NCI-H2081 treated with DMSO at 0.1 percent for 48 hours (cell line): ENCODE measurements at regions not wholly inside any gene's neighbourhood (a gene's known extent, or its start where the extent isn't known, plus 50 kb on each side); places are given as distances from the start of the nearest gene placed in this dataset.
"Not testable (repeated sequence)": the region's sequence is repeated elsewhere in the genome, so short reads cannot be mapped to it uniquely, and the experiment has no call there.

Experiments
- DNase-seq: peaks from one replicate; lab custom pipeline; 2025; lab: John Stamatoyannopoulos, UW

DNA sequence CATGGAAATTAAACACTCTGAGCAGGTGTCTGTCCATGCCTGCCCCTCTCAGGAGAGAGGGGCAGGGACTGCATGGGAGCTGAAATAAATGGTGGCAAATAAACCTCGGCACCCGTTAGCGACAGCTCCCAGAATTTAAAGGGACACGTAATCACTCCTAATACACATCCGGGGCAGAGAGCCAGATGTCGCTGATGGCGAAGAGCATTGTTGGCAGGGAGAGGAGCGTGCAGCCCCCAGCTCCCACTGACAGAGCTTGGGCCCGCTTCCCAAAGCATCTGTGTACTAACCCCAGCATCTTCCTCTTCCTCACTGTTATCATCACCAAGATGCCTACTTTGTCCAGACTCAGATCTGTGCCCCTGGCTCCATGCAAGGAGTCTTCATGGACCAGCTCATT, 85.8 kb downstream of the IRX5 start:
- DNase-seq: no peak

DNA sequence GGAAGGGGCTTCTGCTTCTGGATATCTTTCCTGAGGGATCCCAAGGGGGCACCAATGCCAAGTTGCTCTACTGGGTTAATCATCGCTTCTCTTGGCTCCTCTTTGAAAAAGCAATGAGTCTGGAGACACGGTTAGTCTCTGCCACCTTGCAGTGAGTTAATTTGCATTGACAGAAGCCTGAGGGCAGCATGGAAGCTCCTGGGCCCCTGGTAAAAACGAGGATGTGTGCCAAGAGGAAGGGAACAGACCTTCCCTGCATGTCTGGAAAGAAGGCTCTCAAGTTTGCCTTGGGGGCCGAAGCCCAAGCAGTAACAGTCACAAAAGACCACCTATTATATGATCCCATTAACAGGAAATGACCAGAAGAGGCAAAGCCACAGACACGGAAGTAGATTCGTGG, 86.7 kb downstream of the IRX5 start:
- no peak for DNase-seq

DNA sequence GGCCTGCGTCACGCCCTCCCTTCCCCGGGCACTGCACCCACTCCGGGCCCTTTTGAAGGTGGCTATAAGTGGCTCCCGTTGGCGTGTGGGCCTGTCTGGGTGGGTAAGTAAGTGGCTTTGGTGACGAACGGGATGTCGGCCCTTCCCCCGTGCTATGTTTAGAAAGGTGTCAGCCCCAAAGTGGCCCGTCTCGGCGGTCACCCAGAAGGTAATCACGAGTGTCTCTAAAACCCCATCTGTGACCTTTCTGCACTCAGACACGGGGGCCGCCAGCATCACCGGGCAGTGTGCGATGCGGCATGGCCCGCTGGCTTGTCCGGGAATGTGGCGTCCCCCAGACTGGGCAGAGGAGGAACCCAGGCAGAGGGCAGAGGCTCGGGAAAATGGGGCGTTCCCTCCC, 88.2 kb downstream of the IRX5 start:
- no peak for DNase-seq

DNA sequence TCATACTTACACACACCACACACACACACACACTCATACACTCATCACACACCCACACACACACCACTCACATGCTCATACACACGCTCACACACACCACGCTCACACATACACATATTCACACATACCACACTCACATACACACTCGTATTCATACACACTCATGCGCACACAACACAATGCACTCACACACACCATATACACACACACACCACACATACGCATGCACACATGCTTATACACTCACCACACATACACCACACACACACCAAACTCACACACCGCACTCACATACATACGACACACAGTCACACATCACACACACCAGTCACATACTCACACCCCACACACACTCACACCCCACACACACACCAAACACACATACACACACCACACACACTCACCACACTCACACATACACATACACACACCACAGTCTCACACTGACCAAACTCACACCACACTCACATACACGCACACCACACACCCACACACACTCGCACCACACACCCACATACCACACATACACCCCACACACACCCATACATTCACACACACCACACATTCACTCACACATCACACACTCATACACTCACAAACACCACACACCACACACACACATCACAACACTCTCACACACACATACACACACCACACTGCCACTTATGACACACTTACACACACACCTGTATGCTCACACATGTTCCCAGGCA, 88.9 kb downstream of the IRX5 start:
- DNase-seq: no peak

DNA sequence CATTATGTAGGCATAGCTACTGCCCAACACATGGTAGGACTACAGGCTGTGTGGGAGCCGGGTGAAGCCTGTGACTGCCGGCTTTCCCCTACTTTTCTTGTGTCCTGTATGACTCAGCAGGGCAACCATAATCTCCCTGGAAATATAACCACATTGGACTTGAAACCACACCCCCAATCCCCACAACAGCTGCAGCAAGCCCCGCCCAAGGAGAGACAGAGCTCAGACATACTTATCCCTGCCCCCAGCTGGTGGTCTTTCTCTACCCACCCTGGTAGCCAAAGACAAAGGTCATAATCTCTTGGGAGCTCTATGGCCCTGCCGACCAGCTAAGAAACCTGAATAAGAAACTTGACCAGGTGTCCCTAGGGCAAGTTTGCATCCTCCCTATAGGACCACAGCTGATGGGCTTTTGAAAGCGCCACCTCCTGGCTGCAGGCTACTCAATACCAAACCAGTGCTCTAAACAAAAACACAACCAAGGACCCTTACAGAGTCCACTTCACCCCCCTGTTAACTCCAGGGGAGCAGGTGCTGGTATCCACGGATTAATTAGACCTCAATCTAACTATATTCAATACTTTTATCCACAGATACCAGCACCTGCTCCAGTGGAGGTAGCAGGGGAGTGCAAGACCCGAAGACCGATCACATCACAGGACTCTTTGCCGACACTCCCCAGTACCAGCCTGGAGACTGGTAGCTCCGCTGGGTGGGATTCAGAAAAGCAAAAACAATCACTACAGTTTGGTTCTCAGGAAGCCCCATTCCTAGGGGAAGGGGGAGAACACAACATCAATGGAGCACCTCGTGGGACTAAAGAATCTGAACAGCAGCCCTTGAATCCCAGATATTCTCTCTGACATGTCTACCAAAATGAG, 91.2 kb downstream of the IRX5 start:
- DNase-seq: no peak

DNA sequence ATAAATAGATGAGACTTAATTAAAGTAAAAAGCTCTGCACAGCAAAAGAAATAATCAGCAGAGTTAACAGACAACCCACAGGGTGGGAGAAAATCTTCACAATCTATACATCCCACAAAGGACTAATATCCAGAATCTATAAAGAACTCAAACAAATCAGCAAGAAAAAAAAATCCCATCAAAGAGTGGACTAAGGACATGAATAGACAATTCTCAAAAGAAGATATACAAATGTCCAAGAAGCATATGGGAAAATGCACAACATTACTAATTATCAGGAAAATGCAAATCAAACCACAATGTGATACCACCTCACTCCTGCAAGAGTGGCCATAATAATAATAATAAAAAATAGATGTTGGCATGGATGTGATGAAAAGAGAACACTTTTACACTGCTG, 96.6 kb downstream of the IRX5 start:
- not testable (repeated sequence) for DNase-seq

DNA sequence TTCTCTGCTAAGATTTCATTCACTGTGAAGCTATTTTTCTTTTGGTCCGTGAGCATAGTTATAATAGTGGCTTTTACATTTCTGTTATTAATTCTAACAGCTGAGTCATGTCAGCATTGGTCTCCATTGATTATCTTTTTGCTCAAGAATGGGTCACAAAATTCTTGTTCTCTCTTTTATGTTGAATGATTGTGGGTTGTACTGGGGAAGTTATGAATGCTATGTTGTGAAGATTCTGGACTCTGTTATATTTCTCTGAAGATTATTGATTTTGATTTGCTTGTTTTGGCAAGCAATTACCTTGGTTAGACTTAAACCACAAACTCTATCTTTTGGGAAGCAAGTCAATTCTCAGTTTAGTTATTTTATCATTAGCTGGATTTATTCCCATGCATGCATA, 98.8 kb downstream of the IRX5 start:
- no peak for DNase-seq

DNA sequence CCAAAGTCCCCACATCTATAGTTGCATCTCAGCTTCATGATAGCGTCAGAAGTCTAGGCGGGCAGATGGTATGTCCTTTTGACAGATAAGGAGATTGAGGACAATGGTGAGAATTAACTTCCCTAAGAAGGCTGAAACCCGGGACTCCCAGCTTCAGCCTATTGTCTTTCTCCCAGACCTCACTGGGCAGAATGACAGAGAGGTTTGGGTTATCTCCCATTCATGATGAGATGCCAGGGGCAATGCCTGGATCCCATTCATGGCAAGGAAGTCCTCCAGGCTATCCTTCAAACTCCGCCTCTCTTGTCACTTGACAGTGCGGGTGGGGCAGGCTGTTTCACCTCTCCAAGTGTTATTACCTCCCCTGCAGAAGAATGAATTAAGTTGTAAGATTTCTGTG, 100.3 kb downstream of the IRX5 start:
- DNase-seq: no peak

DNA sequence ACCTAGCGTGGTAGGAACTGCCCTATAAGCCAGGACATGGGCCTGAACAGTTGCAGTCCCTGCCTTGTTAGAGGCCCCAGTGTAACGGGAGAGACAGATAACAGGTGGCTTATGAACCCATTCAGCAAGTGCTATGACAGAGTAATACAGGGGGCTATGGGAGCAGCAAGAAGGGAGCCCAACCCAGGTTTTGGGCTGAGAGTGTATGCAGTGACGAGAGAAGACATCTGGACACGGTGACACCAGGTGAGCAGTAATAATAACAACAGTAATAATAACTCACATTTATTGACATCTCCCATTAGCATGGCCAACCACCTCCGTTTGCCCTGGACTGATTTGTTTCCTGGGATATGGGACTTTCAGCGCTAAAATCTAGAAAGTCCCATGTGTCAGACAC, 100.8 kb downstream of the IRX5 start:
- no peak for DNase-seq

DNA sequence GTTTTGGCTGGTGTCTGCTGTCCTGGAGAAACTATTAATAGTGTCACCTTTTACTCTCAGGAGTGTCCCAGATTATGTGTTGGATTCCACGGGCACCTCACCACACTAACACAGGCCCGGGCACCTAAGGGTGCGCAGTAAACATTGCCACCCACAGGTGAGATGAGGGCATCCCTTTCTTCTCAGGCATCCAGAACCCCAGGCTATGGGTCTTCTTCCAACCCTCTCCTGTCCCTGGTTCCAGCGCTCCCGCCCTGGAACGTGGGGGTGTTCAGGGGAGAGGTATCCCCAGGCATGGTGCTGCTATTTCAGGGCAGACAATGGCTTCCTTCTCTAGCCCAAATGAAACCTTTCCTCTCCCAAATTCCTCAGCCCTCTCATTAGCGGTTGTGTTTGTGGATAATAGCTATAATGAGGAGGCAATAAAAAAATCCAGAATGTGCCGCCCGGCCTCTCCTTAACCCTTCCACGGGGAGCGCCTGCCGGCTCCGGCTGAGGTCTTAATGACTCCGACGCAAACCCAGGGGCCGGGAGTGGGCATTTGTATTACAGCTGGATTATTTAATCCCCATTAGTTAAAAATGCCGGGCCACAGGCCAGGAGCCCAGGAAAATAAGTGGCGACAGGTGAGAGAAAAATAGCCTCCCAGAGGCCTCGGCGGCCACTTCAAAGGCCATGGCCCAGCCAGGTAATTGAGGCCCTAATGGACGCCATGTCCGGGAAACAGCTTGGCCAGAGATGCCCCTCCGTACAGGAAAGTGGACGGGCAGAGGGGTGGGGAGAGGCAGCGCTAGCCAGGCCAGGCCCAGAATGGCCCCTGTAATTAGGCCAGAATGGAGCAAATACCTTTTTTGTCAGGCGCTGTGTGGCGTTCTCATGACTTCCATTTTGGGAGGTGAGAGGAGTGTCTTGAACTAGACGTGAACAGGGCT, 102.8 kb downstream of the IRX5 start:
- DNase-seq: no peak

DNA sequence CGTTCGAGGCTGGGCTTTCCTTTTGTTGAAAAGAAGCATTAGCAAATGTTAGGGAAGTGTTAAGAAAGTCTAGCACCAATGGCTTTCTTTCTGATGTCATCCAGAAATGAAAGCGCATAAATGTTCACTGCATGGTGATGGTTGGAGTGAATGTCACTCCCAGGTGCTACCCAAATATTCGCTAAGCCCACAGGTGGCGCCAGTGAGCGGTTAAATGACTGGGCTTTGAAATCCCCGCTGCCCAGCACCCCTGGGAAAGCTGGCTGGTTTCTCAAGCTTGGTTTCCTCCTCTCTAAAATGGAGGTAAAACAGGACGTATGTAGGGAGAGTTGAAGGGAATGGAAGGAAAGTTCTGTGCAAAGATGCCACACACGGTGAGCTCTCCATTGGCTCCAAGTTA, 104.4 kb downstream of the IRX5 start:
- DNase-seq: no peak

DNA sequence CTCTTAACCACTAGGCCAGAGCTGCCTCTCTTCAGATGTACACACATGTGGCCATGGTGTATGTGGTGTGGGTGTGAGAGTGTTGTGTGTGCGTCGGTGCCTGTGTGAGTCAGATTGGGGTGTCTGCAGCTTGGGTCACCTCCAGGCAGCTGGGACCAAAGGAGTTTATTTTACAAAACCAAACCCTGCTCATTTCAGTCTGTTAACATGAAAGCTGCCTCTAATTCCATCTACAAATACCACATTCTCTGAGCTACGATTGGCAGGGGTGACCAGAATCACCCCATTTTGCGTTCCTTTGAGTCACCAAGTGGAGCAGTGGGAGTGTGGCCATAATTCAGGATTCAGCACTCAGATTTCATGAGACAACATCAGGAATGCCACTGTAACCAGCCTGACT, 105.3 kb downstream of the IRX5 start:
- DNase-seq: no peak

DNA sequence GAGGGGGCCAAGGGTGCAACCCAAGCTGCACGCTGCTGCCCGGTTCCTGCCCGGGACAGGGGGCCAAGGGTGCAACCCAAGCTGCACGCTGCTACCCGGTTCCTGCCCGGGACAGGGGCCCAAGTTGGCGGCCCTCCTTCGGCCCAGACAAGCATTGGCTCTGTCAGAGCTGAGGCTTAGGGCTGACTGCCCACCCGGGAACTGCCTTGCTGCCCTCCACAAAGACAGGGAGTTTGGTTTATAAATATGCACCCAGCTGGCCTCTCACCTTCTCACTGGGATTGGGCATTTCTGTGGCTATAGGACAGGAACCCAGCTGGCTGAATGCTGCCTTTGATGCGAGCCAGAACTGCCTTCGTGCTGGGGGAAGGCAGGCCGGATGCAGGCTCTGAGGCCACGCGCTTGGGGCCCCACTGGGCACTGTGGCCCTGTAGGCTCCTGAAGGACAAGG, 105.7 kb downstream of the IRX5 start:
- DNase-seq: no peak

DNA sequence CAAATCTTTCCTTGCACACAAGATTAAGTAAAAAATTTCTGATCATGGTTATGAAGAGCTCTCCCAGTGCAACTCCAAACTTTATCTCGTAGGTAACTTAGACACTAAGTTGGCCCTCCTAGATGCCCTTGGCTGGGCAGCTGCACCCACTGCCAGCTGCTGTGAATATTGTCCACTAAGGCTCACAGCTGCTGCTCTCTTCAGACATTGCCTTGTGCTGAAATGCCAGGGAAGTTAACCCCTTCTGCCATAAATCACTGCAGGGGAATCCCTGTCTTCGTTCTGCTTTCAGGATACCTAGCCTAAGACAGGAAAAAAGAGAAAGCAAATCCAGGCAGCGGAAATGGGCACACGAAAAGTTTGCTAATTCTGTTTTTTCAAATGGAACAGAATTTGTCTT, 106.4 kb downstream of the IRX5 start:
- no peak for DNase-seq

DNA sequence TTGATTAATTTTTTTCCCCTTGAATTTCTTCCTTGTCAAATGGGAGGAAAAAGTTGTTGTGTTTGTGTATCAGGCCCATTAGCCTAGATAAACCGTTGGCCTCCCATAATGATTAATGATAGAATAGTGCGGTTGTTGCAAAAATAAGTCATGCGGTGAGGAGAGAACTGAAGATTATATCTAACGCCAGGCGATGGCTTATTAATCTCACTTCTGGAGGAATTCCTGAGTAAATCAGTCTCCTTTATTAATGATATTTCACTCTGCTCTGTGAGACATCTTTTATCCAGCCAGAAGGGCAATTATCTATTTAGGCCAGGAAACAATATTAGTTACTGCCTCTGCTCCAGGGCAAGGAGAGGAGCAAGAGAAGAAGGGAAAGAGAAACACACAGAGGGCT, 107.3 kb downstream of the IRX5 start:
- no peak for DNase-seq

DNA sequence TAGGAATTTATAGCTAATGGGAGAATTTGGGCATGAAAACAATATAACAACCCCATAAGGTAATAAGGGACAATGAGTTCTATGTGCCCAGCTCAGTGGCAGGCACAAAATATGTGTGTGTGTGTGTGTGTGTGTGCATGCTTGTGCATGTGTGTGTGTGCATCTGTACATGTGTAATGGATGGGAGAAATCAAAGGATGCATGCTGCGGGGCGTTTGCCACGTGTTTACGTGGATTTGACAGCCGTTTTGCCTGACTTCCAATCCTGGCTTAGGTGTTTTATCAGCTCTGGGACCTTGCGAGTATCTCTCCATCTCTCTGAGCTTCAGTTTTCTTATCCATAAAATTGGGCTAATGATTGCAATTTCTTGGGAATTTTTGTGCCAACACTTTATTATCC, 108.4 kb downstream of the IRX5 start:
- no peak for DNase-seq

DNA sequence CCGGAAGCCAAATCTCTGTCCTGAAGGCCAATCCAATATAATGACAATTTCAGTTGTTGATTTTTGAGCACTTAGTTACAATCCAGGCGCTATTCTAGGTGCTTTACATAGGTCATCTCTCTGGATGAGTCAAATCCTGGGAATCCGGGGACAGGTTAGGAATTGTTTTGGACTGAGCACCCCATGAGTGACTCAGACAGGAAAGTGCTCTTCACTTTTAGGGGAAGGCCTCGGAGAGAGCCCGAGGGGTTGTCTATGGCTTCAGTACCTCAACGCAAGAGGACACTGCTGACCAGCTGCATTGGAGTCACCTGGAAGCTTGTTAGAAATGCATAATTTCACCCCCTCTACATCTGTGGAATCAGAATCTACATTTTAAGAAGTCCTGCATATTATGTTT, 108.8 kb downstream of the IRX5 start:
- no peak for DNase-seq

DNA sequence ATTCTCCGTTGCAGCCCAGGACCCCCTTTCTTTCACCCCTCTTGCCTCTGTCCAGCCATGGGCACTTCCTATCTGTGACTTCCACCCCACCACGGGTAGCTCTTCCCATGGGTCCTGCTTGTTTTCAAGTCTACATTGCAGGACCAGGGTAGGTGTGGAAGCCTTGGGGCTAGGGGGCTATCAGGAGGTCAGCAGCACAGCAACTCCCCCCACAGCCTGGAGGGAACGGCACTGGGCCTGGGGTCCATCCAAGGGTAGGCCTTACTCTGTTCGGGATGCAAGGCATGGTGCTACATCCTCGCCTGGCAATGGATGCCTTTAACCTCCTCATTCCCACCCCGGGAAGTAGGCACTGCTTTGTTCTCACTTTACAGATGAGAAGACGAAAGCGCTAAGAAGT, 109.3 kb downstream of the IRX5 start:
- no peak for DNase-seq

DNA sequence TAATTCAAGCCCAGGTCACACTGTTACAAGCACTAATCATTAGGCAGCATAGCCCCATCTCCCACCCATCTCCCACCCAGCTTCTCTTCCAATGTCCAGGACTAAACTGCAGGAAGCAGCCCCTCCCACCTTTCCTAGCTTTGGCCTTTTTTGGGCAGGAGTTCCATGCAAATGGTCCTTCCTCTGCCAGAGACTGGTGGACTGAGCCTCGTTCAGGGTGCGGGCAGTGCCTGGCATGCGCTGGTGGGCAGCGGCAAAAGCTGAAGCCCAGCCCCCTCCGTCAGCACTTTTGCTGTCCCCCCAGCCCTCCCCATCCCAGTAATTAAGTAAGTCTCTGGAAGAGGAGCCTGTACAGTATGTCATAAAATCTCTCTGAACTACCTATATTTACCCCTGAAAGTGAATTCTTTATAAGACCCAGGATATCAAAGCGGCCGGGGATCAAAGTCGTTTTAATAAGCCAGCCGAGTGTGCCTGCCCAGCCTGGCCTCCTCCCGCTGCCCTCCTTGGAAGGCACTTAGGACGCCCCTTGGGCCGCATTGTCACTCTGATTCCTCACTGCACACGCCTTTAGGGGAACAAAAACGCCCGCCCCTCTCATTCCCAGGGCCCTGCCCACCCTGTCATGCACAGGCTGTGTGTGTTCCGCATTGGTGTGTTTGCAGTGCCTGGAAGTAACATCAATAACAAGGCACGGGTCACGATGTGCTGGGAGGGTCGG, 109.9 kb downstream of the IRX5 start:
- no peak for DNase-seq

DNA sequence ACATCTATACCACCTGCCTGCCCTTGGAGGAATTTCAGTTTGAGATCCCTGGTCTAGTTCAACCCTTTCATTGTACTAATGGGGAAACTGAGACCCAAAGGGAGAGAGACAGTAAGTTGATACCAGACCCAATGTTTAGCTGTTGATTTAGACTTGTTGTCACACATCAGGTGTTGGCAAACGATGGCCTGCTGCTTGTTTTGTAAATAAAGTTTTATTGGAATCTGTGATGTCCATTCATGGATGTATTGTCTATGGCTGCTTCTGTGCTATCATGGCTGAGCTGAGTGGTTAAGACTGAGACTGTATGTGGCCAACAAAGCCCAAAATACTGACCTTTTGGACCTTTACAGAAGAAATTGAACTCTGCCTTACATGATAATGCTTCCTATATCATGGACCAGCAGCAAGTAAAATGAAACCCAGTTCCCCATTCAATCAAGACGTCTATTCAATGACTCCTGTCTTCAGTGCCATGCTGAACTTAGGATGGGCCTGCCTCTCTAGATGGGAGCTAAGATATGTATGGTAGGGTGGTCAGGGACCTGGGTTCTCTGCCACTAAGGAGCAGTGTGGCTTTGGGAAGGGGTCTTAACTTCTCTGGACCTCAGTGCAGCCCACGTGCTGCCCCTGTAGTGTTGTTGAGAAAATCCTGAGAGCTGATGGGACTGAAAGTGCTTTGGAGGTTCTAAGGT, 111.0 kb downstream of the IRX5 start:
- no peak for DNase-seq
